GM12892 (cell line): ENCODE measurements at regions not wholly inside any gene's neighbourhood (a gene's known extent, or its start where the extent isn't known, plus 50 kb on each side); places are given as distances from the start of the nearest gene placed in this dataset.

Experiments
- POLR2A ChIP-seq: IDR thresholded peaks from 2 replicates; pipeline ENCODE4 v1.6.1; 2011; ENCODE audit warnings: low read depth, low read length, control low read depth
- TAF1 ChIP-seq: IDR thresholded peaks from 2 replicates; pipeline ENCODE4 v1.6.1; 2011; ENCODE audit warnings: low read depth, mild to moderate bottlenecking, control low read depth, low read length, borderline replicate concordance

DNA sequence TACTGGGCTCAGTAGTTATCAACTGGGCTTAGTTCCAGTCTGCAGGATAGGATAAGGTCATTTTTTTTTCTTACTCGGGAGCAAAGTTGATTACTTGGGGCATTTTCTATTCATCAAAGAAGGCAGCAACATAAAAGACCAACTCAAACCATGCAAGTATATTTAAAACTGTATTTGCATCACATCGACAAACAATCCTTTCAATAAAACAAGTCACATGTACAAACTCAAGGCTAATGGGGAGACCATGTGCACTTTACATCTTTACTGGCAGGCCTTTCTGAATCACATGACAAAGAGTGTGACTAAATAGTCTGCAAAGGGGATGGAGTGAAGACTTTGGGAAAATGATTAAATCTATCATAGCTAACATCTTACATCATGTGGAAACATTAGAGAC is 610.4 kb upstream of the BOD1L1 start:
- TF ChIP-seq POLR2A (no peak), TAF1 (no peak)
